ENCODE measurements at regions not wholly inside any gene's neighbourhood (a gene's known extent, or its start where the extent isn't known, plus 50 kb on each side); places are given as distances from the start of the nearest gene placed in this dataset.

DNA sequence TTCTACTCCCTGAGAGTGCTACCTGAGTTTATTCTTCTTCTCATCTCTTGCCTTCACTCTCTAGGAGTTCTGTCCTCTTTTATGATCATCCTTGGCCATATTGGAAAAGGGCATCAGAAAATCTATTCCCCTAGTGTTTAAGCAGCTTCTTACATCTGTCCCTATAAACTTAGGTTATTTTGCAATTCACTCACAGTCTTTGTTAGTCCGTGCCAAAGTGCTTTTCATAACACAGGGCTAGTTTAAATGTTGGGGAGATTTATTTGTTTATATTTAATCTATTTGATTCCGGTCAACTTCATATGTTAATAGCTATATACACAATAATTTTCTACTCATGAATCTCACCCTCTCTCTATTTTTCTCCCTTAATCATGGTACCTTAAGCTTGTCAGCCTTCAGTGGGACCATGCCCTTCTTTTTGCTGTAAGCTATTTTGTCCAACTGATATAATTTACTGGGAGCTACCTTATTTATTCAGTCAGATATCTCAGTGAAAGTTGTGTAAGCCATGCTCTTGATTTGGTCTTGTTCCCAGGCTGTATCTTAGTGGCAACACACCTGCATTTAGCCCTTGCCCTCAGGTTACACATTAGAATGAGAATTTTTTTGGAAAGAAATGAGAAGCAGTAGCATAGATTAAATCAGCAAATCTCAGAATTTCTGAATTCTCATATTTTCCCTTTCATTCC lies 106.3 kb upstream of the SMYD2 start:
- POLR2A ChIA-PET = no interaction called here
- no peak for DNase-seq (ENCODE audit: extremely low spot score)
- TF ChIP-seq, protein P1, sequence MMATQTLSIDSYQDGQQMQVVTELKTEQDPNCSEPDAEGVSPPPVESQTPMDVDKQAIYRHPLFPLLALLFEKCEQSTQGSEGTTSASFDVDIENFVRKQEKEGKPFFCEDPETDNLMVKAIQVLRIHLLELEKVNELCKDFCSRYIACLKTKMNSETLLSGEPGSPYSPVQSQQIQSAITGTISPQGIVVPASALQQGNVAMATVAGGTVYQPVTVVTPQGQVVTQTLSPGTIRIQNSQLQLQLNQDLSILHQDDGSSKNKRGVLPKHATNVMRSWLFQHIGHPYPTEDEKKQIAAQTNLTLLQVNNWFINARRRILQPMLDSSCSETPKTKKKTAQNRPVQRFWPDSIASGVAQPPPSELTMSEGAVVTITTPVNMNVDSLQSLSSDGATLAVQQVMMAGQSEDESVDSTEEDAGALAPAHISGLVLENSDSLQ (IDR thresholded peaks at IDR 0.05) = no peak
- TF ChIP-seq CTBP1 (IDR thresholded peaks at IDR 0.05; ENCODE audit: borderline replicate concordance) = no peak
- no peak for TF ChIP-seq FOXK2 (IDR thresholded peaks at IDR 0.05)
- no peak for TF ChIP-seq L3MBTL2 (conservative IDR thresholded peaks at IDR 0.05)
- TF ChIP-seq HDGF (IDR thresholded peaks at IDR 0.05; ENCODE audit: borderline replicate concordance) = no peak
- no peak for TF ChIP-seq ELF4 (IDR thresholded peaks at IDR 0.05)
- TF ChIP-seq FOXA1 (IDR thresholded peaks at IDR 0.05) = no peak
- TF ChIP-seq ZNF384 (IDR thresholded peaks at IDR 0.05) = no peak
- TF ChIP-seq SP1 (IDR thresholded peaks at IDR 0.05) = no peak
- no peak for TF ChIP-seq SUZ12 (IDR thresholded peaks at IDR 0.05)
- TF ChIP-seq FOXM1 (IDR thresholded peaks at IDR 0.05; ENCODE audit: borderline replicate concordance) = no peak
- no peak for TF ChIP-seq ARNT (IDR thresholded peaks at IDR 0.05)
- no peak for TF ChIP-seq LEF1 (IDR thresholded peaks at IDR 0.05; ENCODE audit: borderline replicate concordance)
- no peak for TF ChIP-seq TARDBP (IDR thresholded peaks at IDR 0.05)
- no peak for TF ChIP-seq NFRKB (IDR thresholded peaks at IDR 0.05)
- no peak for TF ChIP-seq BHLHE40 (IDR thresholded peaks at IDR 0.05; ENCODE audit: borderline replicate concordance)
- CTCF ChIA-PET = interaction anchor here (0.6 kb wide), 1 partner anchor 23 kb away, joined by 3 read pairs; no protein-coding TSS in a partner anchor

DNA sequence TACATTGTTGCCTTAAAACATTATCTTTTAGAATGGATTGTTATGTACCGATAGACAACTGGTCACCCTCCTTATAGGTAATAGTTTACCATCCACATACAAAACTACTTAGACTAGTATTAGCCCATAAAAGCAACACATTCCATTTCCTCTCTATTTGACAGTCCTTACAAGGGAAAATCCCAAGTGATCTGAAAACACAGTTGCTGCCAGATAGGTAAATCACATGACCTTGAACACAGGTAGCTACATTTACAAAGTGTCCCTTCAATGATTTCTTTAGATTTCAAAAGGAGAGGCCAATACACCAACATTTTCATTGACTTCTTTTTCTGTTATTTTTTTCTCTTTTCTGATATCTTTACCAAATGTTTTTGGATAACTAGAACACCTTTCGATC lies 102.9 kb upstream of the SMYD2 start:
- POLR2A ChIA-PET = no interaction called here
- CTCF ChIA-PET = no interaction called here
- TF ChIP-seq LEF1 (IDR thresholded peaks at IDR 0.05; ENCODE audit: borderline replicate concordance) (no peak), ELF4 (IDR thresholded peaks at IDR 0.05) (no peak), ARNT (IDR thresholded peaks at IDR 0.05) (no peak), FOXM1 (IDR thresholded peaks at IDR 0.05; ENCODE audit: borderline replicate concordance) (no peak), NFRKB (IDR thresholded peaks at IDR 0.05) (no peak), CTBP1 (IDR thresholded peaks at IDR 0.05; ENCODE audit: borderline replicate concordance) (no peak), HDGF (IDR thresholded peaks at IDR 0.05; ENCODE audit: borderline replicate concordance) (no peak), BHLHE40 (IDR thresholded peaks at IDR 0.05; ENCODE audit: borderline replicate concordance) (no peak), L3MBTL2 (conservative IDR thresholded peaks at IDR 0.05) (no peak)
- TF ChIP-seq, protein P1 (IDR thresholded peaks at IDR 0.05) = no peak
- no peak for DNase-seq (ENCODE audit: extremely low spot score)

DNA sequence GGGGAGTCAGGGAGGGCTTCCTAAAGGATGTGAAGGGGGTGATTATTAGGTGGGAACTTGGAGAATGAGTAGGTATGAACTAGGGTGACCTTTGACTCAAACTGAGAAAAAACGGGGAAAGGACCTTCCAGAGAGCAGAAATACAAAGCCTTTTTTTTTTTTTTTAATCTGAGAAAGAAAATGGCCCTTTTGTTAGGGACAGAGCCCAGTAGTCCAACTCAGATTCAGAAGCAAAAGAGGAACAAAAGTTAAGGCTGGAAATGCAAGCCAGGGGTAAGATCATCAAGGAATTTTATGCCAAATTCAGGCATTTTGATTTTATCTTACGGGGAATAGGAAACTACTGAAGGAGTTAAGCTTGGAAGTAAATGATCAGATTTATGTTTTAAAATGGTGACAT lies 96.0 kb upstream of the SMYD2 start:
- no peak for TF ChIP-seq ARNT (IDR thresholded peaks at IDR 0.05)
- no peak for TF ChIP-seq HDGF (IDR thresholded peaks at IDR 0.05; ENCODE audit: borderline replicate concordance)
- TF ChIP-seq FOXM1 (IDR thresholded peaks at IDR 0.05; ENCODE audit: borderline replicate concordance) = no peak
- DNase-seq (ENCODE audit: extremely low spot score) = no peak
- POLR2A ChIA-PET = no interaction called here
- CTCF ChIA-PET = no interaction called here

DNA sequence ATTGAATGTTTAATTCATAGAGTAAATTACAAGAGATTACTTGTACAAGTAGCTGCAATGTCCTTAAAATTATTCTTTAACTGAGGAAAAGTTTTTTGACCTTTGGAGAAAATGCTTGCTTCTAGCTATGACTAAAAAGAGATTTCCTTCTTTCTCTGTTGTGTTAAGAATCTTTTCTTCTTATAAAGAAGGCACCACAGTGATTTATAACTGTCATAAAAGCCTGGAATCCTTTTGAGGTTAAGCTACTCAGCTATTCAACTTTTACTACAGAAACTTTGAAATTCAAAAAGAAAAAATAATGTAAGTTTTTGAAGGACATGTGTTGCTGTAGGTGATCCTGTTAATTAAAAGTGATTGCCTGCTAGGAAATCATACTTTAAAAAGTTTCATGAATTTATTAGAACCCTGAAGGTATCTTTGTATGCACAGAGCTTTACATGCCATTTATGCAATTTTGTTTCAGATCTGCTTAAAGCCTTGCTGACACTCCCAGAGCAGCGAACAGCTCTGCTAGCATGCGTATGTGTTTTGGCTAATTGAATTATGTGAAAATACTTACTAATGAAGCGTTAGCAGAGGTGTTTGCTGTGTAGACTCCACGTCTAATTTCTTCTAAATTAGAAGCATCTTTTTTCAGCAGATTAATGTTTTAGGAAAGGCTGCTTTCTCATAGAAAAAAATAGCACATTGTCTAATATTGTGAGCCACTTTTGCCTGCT lies 94.7 kb upstream of the SMYD2 start:
- ChIA-PET CTCF (interaction anchor here (0.7 to 1.3 kb wide), 3 partner anchors 10 to 273 kb away, joined by 3 read pairs; no protein-coding TSS in a partner anchor), POLR2A (no interaction called here)
- no peak for DNase-seq (ENCODE audit: extremely low spot score)
- no peak for TF ChIP-seq FOXK2 (IDR thresholded peaks at IDR 0.05)
- TF ChIP-seq, protein P1 (IDR thresholded peaks at IDR 0.05) = peak; percentile 71

DNA sequence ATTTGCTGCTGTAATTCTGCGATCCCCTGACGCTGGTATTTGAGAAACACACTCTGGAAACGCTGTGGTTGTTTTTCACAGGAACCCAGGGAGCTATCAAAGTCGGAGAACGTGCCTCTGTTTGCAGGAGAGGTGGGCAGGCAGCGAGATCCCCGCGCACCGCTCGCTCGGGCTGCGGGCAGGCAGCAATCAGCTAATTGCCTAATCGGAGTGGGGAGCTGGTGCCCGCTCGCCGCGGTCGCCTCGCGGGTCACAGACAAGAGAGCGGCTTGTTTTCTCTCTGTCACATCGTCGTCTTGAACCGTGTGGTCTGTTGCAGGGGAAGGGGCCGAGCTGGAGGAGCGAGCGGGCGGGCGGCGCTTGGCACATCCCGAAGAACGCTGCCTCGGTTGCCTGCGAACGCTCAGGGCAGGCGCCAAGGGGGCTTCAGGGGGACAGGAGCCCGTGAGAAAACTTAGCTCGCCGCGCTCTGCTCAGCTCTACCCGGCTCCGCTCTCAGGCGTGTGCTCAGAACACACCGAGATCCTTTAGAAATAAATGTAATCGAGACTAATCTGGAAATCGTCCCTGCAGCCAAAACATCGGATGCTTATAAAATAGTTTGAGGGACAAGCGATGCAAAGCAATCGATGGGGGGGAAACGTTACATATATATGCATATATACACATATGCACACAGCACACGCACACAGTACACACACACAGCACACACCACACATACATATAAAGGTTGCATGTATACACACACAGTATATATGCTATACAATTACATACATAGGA lies 93.6 kb upstream of the SMYD2 start:
- TF ChIP-seq ELF4 (IDR thresholded peaks at IDR 0.05) (no peak), CTBP1 (IDR thresholded peaks at IDR 0.05; ENCODE audit: borderline replicate concordance) (no peak), BHLHE40 (IDR thresholded peaks at IDR 0.05; ENCODE audit: borderline replicate concordance) (no peak), HDGF (IDR thresholded peaks at IDR 0.05; ENCODE audit: borderline replicate concordance) (no peak), SP1 (IDR thresholded peaks at IDR 0.05) (no peak), ZNF384 (IDR thresholded peaks at IDR 0.05) (no peak), FOXA1 (IDR thresholded peaks at IDR 0.05) (no peak), ARNT (IDR thresholded peaks at IDR 0.05) (no peak), FOXM1 (IDR thresholded peaks at IDR 0.05; ENCODE audit: borderline replicate concordance) (no peak), NFRKB (IDR thresholded peaks at IDR 0.05) (no peak), L3MBTL2 (conservative IDR thresholded peaks at IDR 0.05) (no peak), FOXK2 (IDR thresholded peaks at IDR 0.05) (no peak), TARDBP (IDR thresholded peaks at IDR 0.05) (no peak), LEF1 (IDR thresholded peaks at IDR 0.05; ENCODE audit: borderline replicate concordance) (no peak)
- TF ChIP-seq, protein P1 (IDR thresholded peaks at IDR 0.05) = no peak
- ChIA-PET POLR2A (no interaction called here), CTCF (interaction anchor here (0.6 to 1.3 kb wide), 3 partner anchors 9 to 460 kb away, joined by 3 read pairs; no protein-coding TSS in a partner anchor)
- DNase-seq (ENCODE audit: extremely low spot score) = peak; percentile 62
